ENCODE measurements at regions not wholly inside any gene's neighbourhood (a gene's known extent, or its start where the extent isn't known, plus 50 kb on each side); places are given as distances from the start of the nearest gene placed in this dataset.

DNA sequence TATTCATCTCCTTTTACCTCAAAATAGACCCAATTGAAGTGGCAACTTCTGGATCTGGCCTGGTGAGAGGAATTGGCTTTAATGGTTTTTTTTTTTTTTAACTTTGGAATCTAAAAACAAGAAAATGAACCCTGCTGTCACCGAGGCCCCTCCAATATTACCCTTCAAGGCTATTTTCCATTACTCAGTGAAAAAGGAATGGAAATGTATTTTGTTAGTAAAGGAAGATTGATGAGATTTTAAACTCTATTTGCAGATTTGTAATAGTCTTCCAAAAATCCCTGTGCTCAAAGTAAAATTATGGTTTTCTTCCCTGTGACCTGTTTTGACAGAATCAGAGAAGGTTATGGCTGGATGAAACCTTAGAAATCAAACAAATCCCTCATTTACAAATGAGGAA, 102.9 kb downstream of the TMEM170B start:
- TF ChIP-seq, protein P1, sequence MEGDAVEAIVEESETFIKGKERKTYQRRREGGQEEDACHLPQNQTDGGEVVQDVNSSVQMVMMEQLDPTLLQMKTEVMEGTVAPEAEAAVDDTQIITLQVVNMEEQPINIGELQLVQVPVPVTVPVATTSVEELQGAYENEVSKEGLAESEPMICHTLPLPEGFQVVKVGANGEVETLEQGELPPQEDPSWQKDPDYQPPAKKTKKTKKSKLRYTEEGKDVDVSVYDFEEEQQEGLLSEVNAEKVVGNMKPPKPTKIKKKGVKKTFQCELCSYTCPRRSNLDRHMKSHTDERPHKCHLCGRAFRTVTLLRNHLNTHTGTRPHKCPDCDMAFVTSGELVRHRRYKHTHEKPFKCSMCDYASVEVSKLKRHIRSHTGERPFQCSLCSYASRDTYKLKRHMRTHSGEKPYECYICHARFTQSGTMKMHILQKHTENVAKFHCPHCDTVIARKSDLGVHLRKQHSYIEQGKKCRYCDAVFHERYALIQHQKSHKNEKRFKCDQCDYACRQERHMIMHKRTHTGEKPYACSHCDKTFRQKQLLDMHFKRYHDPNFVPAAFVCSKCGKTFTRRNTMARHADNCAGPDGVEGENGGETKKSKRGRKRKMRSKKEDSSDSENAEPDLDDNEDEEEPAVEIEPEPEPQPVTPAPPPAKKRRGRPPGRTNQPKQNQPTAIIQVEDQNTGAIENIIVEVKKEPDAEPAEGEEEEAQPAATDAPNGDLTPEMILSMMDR (IDR thresholded peaks at IDR 0.05) = no peak
- TF ChIP-seq POLR2A (IDR thresholded peaks at IDR 0.05) = no peak
